ENCODE measurements at regions not wholly inside any gene's neighbourhood (a gene's known extent, or its start where the extent isn't known, plus 50 kb on each side); places are given as distances from the start of the nearest gene placed in this dataset.
"Not testable (repeated sequence)": the region's sequence is repeated elsewhere in the genome, so short reads cannot be mapped to it uniquely, and the experiment has no call there.

DNA sequence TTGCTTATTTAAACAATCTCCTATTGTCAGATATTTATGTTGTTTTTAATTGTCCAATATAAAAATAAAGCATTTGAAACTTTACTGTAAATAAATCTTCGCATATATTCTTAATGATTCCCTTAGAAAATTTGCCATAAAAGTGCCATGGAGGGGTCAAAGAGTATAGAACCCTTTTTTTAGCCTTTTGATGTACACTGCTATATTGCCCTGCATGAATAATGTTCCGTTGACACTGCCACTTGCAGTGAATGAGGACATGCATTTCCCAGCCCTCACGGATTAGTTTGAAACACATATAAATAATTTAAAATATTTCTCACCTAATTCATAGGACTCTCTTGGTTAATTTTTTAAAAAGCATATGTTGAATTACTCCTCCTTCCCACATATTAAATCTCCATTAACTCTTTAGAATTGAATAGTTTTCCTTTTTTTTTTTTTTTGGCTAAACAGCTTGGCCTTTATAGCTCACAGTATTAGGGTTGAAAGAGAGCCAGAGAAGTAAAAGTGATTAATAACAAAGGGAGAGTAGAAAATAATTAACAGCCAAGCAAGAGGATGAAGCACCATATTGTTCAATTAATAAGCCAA, 129.8 kb upstream of the SGCD start:
- no peak for DNase-seq (ENCODE audit: low read depth, low spot score)

DNA sequence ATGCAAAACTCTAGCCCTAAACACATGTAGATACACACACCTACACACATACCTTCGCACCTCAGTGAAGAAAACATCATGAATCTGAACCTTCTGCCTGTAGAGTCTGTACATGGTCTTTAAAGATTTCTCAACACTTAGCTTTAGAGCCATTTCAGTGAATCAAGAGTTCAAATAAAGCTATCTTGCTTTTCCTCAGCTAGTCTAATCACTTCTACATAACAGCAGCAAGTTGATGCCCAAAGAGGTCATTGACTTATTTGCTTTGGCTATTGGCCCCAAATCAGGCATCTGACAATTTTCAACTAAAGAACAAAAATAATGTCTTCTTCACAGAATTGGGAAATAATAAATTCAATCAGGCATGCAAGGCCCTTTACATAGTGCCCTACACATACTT, 127.9 kb upstream of the SGCD start:
- DNase-seq (ENCODE audit: low read depth, low spot score) = no peak

DNA sequence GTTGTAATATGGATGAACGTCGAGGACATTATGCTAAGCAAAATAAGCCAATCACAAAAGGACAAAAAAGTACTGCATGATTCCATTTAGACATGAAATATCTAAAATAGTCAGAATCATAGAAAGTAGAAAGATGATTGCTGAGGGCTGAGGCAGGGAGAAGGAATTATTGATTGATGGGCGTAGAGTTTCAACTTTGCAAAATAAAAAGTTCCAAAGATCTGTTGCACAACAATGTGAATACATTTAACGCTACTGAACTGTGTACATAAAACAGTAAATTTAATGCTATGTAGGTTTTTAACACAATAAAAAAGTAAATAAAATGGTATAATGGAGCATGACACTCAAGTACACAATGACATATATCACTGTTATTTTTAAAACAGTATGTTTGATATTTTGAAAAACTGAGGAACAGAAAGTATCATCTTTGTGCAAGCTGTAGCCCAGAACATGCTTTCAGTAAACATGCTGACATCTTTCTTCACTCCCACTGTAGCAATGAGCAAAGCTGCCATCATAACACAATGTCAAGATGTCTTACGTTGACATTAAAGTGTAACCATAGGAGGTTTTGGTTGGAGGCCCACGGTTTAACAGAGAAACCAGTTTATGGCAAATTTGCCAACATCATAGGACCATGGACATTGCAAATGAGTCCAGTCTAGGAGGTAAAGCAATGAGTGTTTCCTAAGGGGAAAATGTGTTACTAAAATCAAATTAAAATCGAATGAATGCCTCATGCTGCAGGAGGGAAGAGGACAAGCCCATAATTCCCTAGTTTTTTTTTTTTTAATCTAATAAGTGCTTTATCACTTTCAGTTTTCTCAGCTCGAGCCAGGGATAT, 125.8 kb upstream of the SGCD start:
- DNase-seq (ENCODE audit: low read depth, low spot score) = no peak

- DNase-seq (ENCODE audit: low read depth, low spot score) = peak; percentile 67
These were observed 125.1 kb upstream of the SGCD start for GRCh38 chr5:156201788-156202403.

GRCh38 chr5:156208271-156208670, 118.7 kb upstream of the SGCD start:
- DNase-seq (ENCODE audit: low read depth, low spot score) = peak; percentile 11

DNA sequence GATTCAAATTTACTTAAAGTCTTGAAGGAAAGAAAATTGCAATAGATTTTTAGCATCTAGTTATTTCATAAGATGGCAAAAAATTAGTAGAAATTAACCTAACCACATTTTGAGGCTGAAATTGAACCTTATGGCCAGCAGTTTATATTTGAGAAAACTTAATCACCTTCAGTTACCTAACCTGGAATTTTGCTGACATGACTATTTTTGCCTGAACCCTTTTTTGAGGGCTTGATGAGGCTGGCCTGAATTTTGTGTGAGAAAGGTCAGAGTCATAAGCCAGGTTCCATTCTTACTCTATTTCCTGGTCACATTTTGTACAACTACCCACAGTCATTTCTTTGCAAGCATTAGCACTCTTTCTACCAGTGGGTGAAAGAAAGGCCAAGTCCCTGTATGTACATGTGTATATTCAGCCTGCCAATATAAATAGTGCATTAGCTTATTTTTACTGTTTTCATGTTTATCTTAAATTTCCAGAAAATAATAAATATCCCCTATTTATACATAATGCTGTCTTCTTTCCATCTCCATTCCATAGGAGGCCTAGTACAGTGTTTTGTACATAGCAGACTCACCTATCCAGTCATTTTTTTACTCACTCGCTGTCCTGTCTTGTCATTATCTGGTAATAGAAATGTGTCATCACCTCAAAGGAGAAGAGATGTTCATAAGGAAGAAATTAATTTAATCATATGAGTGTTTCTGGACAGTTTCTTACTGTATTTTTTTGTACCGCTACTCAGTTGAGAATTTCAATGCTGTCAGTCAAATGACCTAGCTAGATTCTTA, 108.4 kb upstream of the SGCD start:
- no peak for DNase-seq (ENCODE audit: low read depth, low spot score)

DNA sequence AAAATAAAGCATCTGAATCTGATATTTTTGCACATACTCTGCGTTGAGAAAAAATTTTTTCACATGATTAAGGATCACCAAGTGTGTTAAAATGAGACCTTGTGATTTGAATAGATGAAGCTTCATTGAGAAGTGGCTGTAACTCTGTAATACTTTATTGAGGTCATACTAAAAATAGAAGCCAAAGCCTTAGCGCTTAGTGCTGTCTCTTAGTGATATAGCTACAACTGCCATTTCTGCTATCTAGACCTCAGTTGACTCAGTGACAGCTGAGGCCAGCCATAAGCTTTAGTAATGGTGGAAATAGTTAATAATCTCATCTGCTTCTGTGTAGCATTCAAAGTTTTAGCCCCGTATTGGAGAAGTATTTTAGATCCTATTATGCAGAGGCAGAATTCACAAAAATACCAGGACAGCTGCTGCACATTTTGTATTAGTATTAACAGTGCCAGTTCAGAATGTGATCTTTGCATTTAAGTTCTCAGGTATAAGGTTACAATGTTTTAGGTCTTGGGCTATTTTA, 107.4 kb upstream of the SGCD start:
- no peak for DNase-seq (ENCODE audit: low read depth, low spot score)

- no peak for DNase-seq (ENCODE audit: low read depth, low spot score)
These were observed 105.1 kb upstream of the SGCD start for GRCh38 chr5:156221816-156222215.

- no peak for DNase-seq (ENCODE audit: low read depth, low spot score)
These were observed 103.4 kb upstream of the SGCD start for GRCh38 chr5:156223547-156223946.

- DNase-seq (ENCODE audit: low read depth, low spot score) = not testable (repeated sequence)
These were observed 100.5 kb upstream of the SGCD start for GRCh38 chr5:156226485-156226884.

DNA sequence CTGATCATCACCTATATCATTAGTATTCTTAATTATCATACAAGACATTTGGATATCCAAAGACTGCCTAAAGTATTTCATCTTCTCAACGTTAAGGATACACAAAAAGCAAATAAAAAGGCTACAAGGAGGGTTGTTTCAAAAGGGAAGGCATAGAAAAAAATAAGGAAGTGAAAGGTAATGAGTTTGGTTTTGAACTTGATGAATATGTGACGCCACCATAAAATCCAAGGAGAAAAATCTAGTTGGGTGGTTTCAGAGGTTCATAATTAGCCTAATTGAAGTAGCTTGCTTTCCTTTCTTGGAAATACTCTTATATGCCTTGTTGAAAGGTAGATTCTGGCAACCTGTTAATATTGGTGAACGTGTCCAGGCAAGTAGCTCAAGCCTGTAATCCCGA, 96.1 kb upstream of the SGCD start:
- no peak for DNase-seq (ENCODE audit: low read depth, low spot score)

DNA sequence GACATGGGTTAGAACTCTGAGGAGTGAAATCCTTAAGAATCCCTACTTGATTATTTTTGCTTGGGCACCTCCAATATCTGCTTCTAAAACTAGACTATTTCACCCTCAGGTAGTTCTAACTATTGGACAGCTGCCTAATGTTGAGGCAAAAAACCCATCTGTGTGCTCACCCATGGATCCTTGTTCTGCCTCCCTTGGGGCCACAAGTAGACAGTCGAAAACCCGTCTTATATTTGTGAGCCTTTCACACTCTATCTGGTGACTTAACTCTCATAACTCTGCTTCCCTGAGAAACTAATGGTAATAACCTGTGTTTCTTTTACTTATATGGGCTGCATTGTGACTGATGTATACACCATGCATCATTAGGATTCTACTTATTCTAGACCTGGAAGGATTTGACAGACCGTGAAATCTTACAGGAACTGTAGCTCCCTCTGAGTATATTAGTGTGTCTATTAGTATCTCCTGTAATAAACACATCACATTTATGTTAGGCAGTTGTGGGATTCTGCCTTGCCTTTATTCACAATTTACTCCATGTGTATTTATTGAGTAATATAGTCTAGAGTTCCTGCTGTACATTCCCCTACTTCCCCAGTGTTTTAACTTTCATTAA, 94.6 kb upstream of the SGCD start:
- DNase-seq (ENCODE audit: low read depth, low spot score) = no peak

GRCh38 chr5:156237361-156237760, 89.6 kb upstream of the SGCD start:
- DNase-seq (ENCODE audit: low read depth, low spot score) = no peak

- no peak for DNase-seq (ENCODE audit: low read depth, low spot score)
These were observed 87.2 kb upstream of the SGCD start for GRCh38 chr5:156239800-156240199.

DNA sequence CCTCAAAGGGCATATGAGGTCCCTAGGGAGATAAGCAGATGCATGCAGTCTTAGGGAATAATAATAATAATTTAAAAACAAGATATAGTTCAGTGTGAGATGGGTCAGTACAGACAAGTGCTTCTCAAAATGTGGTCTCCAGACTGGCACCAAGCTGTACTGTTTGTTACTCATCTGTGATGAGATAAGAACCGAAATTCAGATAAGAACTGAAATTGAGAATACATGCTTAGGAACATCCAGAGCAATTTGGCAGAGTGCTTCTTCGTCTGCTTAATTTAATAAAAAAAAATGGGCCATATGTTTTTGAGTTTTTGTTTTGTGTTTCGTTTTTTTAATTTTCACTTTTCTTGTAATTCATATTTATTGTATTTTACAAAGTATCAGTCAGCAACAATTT, 86.5 kb upstream of the SGCD start:
- no peak for DNase-seq (ENCODE audit: low read depth, low spot score)

- DNase-seq (ENCODE audit: low read depth, low spot score) = no peak
These were observed 85.7 kb upstream of the SGCD start for GRCh38 chr5:156241266-156241665.

DNA sequence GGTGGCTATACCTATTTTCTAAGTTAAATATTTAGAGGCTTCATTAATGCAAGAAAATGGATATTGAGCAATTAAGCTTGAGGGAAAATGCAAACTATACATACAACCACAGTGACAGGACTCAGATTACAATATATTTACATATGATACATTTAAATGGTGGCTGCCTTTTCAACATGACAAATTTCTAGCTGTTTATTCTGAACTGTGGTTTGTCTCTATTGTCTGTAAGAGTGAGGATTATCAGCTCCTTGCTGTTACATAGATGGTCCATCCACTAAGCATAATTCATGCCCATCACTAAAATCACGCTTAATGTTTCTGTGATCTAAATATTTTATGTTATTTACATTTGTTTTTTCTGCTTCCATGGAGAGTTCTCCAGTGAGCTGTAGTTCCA, 81.1 kb upstream of the SGCD start:
- DNase-seq (ENCODE audit: low read depth, low spot score) = no peak

- DNase-seq (ENCODE audit: low read depth, low spot score) = no peak
These were observed 75.9 kb upstream of the SGCD start for GRCh38 chr5:156251076-156251475.

- no peak for DNase-seq (ENCODE audit: low read depth, low spot score)
These were observed 73.8 kb upstream of the SGCD start for GRCh38 chr5:156253130-156253529.

DNA sequence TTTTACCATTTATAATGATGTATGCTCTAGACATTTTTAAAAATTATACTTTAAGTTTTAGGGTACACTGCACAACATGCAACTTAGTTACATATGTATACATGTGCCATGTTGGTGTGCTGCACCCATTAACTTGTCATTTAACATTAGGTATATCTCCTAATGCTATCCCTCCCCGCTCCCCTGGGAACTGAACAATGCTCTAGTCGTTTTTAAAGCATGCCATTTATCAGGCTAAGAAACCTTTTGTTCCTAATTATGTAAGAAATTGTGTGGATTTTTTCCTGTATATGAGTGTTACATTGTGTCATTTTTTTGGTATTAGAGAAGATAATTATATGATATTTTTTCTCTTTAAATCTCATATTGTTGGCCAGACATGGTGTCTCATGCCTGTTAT, 72.8 kb upstream of the SGCD start:
- DNase-seq (ENCODE audit: low read depth, low spot score) = no peak

DNA sequence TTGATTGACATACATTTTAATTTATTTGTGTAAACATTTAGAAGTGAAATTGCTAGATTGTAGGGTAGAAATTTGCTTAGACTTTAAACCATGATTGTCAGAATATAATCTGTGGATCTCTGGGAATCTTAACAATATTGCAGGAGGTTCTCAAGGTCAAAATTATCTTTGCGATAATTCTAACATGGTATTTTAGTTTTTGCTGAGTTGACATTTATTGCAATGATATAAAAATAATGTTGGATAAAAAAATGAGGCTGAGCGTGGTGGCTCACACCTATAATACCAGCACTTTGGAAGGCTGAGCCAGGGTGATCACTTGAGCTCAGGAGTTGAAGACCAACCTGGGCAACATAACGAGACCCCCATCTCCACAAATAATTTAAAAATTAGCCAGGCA, 70.3 kb upstream of the SGCD start:
- no peak for DNase-seq (ENCODE audit: low read depth, low spot score)

- DNase-seq (ENCODE audit: low read depth, low spot score) = no peak
These were observed 68.0 kb upstream of the SGCD start for GRCh38 chr5:156258934-156259333.
